ENCODE measurements at regions not wholly inside any gene's neighbourhood (a gene's known extent, or its start where the extent isn't known, plus 50 kb on each side); places are given as distances from the start of the nearest gene placed in this dataset.

DNA sequence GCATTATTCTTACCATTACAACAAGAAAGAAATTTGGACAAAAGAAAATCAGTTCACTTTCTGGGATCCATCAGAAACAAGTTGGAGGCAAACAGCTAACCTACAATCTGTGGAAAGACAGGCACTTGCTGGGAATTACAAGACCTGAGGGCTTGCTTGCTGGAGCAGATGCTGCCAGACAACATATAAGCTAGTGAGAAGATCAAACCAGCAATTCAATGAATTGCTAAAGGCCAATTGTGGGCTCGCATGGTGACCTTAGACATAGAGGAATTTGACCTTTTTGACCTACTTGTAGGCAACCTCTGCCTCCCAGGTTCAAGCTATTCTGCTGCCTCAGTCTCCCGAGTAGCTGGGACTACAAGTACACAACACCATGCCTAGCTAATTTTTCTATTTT is 921.2 kb upstream of the CNTNAP5 start:
- TF ChIP-seq REST (IDR thresholded peaks at IDR 0.05; ENCODE audit: insufficient replicate concordance, low read depth) (no peak), GABPA (IDR thresholded peaks at IDR 0.05; ENCODE audit: low read depth) (no peak), POLR2AphosphoS5 (IDR thresholded peaks at IDR 0.05; ENCODE audit: low read depth) (no peak), SPI1 (IDR thresholded peaks at IDR 0.05; ENCODE audit: borderline replicate concordance, low read depth) (no peak)
- TF ChIP-seq, protein P1, sequence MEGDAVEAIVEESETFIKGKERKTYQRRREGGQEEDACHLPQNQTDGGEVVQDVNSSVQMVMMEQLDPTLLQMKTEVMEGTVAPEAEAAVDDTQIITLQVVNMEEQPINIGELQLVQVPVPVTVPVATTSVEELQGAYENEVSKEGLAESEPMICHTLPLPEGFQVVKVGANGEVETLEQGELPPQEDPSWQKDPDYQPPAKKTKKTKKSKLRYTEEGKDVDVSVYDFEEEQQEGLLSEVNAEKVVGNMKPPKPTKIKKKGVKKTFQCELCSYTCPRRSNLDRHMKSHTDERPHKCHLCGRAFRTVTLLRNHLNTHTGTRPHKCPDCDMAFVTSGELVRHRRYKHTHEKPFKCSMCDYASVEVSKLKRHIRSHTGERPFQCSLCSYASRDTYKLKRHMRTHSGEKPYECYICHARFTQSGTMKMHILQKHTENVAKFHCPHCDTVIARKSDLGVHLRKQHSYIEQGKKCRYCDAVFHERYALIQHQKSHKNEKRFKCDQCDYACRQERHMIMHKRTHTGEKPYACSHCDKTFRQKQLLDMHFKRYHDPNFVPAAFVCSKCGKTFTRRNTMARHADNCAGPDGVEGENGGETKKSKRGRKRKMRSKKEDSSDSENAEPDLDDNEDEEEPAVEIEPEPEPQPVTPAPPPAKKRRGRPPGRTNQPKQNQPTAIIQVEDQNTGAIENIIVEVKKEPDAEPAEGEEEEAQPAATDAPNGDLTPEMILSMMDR (IDR thresholded peaks at IDR 0.05; ENCODE audit: insufficient read depth, low read length), result no peak

Measured in HL-60 (cell line).